SW 1271 (cell line): ENCODE measurements at regions not wholly inside any gene's neighbourhood (a gene's known extent, or its start where the extent isn't known, plus 50 kb on each side); places are given as distances from the start of the nearest gene placed in this dataset.
A peak's percentile ranks its signal among the peaks of the same experiment; 100 is the strongest.

Experiments
- DNase-seq, 2 experiments: peaks; one replicate each; lab custom pipeline; 2025; lab: John Stamatoyannopoulos, UW

DNA sequence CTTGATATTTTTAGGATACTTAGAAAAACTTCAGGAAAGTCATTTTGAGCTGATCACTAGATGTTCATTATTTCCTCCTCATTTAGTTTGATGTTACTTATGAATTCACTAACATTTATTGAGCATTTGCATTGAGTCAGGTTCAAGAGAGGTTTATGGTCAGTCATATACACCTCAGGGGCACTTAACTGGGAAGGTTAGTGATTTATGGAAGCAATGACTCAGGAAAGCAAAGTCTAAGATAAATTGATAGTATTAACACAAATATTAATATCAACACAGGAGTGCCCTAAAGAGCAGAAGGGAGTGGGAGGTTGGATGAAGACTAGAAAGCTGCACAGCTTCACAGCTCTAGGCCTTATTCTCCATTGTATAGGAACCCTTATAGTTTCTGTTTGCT is 177.0 kb upstream of the TNFAIP3 start:
- no peak for DNase-seq

DNA sequence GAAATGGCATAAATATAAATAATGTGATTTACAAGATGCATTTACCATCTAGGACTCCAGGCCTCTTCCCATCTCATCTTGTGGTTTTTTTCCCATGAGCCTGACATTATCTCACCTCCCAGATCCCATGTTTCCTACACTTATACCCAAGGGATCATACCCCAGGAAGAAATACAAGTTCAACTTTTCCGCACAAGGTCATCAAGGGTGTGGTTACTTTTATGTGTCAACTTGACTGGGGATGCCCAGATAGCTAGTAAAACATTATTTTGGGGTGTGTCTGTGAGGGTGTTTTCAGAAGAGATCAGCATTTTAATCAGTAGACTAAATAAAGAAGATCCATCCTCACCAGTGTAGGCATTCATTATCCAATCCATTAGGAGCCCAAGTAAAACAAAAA is 176.3 kb upstream of the TNFAIP3 start:
- no peak for DNase-seq

DNA sequence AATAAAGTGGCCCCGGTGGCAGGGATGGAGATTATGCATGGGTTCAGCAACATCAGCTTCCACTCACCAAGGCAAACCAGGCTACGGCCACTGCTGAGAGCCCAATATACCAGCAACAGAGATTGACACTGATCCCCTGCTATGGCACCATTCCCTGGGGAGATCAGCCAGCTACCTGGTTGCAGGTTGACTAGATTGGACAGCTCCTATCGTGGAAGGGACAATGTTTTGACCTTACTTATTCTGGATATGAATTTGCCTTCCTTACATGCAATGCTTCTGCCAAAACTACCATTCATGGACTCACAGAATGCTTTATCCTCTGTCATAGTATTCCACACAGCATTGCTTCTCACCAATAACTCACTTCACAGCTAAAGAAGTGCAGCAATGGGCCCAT is 174.8 kb upstream of the TNFAIP3 start:
- DNase-seq = no peak

DNA sequence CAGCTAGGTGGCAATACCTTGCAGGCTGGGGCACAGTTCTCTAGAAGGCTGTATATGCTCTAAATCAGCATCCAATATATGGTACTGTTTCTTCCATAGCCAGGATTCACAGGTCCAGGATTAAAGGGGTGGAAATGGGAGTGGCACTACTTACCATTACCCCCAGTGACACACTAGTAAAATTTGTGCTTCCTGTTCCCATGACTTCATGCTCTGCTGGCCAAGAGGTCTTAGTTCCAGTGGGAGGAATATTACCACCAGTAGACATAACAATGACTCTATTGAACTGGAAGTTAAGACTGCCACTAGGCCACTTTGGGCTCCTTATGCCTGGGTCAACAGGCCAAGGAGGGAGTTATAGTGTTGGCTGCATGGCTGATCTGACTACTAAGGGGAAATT is 174.3 kb upstream of the TNFAIP3 start:
- DNase-seq = no peak

DNA sequence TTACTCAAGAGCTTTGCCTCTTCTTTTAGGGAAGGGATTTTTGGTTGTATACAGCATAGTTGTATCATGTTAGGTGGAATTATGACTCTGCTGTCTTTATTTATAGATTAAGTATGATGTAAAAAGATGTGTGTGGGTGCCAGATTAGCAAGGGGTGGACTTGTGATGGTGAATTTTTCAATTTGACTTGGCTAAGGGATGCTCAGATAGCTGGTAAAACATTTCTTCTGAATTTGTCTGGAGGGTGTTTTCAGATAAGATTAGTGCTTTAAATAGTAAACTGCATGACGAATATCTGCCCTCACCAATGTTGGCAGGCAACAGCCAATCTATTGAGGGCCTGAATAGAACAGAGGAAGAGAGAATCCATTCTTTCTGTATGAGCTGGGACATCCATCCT is 173.3 kb upstream of the TNFAIP3 start:
- DNase-seq = no peak

DNA sequence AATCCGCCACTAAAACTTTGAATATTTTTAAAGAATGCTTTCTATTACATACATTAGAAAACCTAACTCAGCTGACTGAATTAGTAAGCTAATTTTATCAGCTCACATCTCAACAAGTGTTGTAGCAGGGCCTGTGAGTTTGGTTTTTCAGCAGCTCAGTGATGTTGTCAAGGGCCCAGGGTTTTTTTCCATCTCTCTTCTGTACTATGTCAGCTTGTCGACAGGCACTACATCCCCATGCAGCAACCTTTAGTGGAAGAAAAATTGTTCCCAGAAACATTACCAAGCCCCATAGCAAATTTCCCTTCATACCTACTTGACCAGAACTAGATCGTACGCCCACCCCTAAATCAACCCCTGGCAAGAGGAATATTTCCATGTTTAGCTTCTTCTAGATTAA is 170.3 kb upstream of the TNFAIP3 start:
- DNase-seq = no peak

DNA sequence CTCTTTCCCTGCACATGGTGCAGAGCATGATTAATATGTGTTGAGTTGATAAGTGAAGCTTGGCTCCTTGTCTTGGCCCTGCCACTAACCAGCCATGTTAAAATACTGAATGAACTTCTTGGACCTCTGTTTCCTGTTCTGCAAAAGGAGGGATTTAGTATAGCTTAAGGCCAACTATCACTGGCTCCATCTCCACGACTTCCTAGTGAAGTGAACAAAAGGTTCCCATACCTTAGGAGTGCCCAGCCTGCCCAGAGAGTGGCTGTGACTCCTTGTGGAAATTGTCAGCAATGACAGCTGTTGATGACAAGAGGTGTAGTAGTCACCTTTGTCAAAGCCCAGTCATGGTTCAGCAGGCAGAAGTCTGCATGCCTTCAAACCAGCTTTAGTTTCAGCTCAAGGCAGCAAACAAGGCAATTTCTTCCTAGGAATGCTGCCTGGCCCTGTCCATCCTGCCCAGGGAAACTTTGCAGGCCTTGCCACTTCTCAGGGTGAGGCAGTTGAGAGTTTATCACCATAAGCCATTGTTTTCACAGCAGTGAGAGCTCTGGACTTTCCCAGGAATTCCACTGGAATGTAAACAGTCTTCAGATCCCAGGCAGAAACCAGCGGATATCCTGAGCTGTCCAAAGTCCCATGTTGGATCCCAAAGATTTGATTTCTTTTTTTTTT is 169.7 kb upstream of the TNFAIP3 start:
- no peak for DNase-seq

DNA sequence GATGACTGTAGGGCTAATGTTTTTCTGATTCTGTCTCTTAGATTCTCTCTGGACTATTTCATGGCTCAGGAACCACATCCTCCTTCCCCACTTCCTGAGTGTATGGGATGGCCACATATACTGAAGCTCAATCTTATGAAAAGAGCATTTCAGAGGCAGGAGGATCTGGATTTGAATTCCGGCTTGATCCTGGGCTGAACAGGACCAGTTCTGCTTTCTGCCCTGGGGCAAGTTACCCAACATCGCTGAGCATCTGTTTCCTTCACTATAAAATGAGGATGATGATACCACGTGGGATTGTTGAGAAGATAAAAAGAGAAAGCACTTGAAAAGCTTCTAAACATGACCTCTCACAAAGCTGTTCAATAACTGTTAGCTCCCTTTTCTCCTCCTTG is 168.4 kb upstream of the TNFAIP3 start:
- no peak for DNase-seq

DNA sequence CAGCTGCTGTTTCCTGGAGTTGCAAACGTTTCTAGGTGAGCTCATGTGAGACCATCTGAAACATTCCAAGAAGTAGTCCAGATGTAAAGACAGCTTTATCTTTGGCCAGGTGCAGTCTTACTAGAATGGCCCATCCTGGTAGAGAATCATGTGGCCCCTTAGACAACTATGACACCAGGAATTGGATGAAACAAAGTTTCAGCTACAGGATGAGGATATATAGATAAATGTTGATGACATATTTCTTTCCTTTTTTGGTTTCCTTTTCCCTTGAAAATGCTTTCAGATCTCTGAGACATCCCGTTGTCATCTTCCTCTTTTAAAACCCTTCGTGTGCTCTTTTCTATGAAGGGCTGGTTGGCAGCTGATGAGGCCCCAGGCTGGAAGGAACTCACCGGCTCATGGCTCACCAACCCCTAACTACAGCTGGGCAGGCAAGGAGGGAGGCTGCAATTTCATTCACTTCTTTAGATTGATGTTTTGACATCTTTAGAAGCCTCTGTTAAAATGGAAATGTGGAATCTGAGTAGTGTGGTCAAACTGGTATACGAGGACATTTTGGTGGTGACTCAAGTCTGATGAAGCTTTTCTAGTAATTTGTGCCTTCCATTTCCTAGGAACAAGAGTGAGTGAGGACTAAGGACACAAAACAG is 167.9 kb upstream of the TNFAIP3 start:
- no peak for DNase-seq

DNA sequence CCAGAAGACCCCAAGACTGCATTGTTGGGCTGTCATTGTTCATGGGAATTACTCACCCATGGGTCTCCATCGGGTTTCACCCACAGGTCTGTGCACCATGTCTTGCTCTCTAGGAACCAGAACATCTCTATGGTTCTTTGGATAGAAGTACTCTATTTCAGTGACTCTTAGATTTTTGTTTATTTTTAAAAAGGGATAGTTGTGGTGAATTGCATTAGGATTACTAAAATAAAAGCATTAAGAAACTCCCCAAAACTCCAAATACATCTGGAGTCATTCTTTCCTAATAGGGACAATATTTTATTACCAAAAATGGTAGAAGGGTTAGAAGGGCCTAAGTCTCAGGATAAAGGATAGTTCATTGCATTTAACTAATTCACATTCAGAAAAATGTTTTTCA is 166.9 kb upstream of the TNFAIP3 start:
- DNase-seq = no peak

DNA sequence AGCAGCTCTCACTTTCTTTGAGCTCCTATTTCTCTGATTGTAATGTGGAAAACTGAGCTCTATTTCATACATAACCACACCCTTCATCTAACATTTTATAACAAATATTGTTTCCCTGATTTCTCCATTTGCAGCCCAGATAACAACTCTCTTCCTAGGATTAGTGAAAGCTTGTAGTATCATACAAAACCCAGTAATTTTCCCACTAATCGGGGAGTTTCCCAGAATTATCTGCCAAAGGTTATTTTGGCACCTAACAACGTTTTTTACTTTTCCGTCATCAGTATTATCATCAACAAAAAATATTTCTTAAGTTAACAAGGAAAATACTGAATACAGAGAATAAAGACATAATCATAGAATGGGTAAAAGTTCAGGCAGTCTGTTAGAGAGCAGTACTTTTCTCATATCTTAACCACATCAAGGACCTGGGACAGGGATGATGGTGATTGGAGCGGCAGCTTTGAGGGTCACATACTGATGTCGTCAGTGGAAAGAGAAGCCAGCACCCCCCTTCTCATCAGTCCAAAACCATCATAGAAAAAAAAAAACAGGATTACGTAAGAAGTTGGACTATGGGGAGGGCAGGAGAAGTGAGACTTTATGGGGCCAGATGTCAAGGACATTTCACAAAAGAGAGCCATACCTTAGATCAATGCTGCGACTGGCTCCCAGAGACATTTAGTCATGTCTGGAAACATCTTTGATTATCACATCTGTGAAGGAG is 166.1 kb upstream of the TNFAIP3 start:
- DNase-seq = no peak

DNA sequence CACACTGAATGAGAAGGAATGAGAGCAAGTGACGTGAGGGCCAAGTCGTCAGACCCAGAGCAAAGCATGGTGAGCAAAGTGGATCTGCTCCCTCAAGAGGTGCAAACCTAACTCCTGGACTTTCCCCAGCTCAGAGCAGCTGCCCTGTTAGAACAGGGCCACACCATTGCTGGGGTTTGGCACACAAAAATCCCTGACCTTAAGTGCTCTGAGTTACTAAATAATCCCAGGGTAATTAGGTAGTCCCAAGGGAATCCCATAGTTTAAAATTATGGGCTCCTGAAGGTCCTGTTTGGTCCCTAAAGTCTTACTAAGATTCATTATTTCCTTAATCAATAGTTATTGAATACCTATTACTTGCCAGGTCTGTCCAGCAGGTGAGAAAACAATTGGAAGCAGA is 165.1 kb upstream of the TNFAIP3 start:
- DNase-seq = no peak

DNA sequence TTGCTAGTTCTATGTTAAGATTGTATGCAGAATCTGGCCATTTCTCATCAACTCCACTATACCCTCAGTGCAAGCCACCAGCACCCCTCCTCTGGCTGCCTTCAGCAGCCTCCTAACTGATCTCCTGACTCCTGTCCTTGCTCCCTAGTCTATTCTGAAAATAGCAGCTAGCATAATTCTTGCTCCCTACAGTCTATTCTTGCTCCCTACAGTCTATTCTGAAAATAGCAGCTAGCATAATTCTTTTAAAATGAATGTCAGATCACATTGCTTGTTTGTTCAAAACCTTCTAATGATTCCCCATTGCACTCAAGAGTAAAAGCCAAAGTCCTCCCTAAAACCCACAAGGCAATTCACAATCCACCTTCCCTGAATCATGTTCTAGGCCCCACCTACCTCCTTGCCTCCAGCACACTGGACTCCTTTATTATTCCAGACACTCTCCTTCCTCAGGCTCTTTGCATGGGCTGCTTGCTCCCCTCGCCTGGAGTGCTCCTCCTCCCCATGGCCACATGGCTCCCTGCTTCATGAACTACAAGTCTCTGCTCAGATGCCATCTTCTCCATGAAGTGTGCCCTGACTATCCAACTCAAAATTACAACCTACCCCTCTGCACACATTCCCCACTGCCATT is 164.2 kb upstream of the TNFAIP3 start:
- DNase-seq = no peak

DNA sequence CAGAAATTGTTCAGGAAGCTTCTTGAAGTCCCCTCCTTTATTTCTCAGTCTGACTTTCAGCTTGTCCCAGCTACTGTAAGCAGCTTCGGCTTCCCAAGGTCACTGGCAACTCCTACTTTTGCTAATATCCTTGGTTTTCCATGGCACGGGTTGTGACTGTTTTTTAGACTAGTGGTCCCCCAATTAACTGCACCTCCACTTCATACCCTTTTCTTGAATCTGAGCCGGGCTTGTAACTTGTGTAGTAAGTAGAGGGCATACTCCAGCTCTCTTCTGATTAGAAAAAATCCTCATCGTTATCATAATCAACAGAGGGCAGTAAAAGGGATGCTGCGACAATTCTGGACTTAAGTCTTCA is 162.3 kb upstream of the TNFAIP3 start:
- DNase-seq = no peak

DNA sequence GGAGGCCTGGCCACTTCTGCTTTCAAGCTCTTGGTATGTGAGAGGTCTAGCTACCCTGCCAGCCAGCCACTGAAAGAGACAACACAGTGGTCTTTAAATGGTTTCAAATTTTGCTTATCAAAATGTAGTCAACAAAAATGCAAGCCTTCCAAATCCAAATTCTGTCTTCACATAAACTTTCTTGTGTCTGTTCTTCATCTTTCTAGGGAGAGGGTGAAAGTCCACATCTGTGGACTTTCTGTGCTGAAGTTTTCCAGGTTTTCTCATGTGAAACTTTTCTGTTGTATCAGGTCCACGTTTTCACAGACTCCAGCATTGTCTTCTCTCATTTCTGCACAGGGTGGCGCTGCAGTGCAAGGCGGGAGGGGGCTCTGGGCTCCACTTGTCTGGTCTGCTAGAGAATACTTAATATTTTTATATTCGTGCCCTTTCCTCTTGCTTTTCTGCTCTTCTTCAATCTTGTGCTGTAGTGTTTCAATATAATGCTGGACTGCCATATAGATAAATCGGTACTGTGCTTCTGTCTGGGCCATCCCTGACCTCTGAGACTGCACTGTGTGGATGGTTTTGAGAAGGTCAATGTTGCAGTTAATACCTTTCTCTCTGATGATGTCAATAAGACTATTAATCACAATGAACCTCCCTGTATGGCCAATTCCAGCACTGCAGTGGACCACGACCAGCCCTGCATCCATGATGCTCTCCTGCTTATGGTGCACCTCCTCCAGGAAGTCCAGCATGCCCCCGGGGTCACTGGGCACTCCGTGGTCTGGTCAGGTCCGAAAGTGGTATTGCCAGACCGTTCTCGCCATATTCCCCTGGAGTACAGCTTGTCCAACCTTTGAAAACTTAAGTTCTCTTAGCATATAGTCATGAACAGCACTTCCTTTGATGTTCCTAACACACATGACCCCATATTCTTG is 161.6 kb upstream of the TNFAIP3 start:
- DNase-seq = peak in 1 of 2 experiments; percentile 3

DNA sequence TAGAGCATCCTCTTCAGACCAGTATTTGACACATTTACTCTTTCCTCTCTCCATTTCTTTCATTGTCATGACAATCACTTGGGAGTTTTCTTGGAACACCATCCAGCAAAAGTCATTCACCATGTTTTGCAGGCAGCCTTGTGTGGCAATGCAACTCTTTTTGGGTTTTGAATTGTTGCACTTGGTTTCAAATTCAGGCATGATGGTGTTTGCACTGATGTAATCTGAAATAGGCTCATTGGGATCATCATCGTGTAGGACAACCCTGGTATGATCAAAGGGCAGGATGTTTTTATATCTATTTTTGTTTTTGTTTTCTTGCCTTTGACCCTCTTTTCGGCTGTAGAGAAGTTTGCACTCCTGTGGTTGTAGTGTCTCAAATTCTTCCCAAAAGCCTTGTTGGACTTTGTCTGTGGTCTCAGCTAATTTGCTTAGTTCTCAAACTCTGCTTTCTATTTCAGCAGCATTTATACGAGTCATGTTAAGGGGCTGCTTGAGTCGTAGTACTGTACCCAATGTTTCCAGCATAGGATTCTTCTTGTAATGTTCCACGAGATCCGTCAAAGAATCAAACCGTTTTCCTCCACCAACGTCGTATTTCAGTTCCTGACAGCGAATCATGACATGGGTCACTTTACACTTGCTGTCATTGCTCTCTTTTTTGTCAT is 160.8 kb upstream of the TNFAIP3 start:
- no peak for DNase-seq

DNA sequence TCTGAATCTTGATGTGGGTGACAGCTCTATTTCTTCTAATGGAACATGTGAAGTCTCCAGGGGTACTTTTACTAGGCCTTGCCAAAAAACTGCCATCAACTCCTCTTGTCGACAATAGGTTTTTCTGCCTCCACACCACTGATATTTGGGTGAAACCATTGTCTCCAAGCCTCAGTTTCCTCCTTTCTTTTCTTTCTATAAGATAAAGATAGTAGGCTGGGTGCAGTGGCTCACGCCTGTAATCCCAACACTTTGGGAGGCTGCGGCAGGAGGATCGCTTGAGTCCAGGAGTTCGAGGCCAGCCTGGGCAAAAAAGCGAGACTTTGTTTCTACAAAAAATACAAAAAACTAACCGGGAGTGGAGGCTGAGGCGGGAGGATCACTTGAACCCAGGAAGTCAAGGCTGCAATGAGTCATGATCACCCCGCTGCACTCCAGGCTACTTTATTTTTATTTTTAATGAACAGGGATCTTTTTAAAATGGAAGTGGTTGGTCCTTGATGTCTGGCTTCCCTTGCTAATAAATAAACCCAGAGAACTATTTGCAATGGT is 159.9 kb upstream of the TNFAIP3 start:
- DNase-seq = no peak

DNA sequence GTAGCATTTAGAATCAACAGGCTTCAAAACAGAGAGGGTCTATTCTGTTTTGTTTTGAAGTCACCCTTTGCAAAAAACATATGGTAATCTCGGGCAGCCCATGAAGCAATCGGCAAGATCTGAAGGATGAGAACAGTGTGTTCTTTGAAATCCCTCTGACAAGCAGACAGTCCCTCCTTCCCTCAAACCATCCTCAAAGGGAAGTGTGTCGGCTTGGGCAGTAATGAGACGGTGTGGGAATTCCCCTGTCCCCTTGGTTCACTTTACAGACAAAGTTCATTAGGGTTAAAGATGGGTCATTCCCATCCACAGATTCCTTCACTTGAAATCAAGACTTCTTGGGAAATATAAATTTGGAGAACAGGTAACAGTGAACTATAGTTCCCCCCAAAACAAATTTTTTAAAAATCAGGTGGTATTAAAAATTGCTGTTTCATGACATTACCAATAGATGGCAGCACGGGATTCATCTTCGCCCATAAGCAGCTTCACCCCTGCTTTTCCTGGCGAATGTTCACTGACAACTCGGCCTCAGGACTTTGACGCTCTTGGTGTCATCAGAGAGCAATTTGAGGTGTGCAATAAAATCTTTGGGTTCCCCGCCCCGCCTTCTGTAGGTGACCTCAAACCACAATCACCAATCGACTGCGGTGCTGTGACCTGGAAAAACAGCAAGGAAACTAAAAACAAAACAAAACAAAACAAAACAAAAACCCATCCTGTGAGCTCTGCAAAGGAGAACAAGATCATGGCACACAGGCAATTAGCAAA is 159.3 kb upstream of the TNFAIP3 start:
- DNase-seq = peak in 1 of 2 experiments; percentile 60

DNA sequence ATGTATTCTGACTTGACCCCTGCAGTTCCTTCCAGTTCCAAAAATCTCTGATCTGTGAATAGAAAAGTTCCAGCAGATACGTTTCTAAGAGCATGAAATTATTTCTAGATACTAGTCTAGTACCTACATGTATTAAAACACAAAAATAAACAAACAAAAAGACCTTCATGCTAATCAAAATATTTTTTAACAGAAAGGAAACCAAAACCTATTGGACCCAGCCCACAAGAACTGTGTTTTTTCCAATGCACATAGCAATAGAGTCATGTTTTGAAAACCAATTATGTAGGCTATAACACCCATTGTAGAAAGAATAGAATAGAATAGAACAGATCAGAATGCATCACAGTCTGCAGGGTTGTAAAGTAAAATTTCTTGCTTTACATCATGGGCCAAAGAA is 158.6 kb upstream of the TNFAIP3 start:
- DNase-seq = no peak
